ENCODE measurements at regions not wholly inside any gene's neighbourhood (a gene's known extent, or its start where the extent isn't known, plus 50 kb on each side); places are given as distances from the start of the nearest gene placed in this dataset.

DNA sequence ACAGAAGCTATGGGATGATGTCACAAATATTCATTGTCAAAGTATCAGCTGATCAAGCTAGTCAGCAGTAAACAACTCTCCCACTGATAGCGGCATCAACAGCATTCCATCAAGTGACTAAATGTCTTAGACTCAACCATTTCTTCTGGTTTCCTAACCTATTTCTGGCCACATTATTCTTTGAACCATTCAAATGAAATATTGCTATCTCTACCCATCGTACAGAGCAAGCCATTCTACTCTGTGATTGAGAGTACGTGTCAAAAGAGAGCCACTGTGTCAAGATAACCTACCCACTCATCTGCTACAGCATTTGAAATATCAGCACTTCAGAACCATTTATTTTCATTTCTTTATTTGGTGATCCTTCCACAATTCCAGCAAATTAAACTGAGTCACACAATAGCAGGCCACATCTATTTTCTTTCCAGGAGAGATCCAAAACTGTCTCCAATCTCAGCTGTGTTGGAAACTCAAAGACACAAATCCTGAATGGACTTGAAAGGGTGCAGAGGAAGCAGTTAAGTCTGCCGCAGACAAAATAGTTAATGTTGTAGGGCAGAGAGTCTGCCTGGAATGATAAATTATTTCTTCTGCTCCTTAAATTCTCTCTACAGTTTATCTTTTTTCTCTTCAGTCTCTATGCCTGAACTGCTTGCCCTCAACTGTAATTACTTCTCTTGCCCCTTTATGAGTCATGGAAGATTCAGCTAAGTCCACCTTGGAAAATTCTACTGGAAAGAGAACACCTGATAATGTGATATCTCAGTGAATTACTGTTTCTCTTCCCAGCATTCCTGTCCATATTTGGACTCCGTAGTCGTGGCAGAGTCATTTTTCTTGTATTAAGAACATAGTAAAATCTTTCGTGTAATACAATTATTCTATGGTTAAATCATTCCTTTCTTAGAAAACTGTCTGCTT, 364.8 kb downstream of the PDGFC start:
- TF ChIP-seq, protein P1, sequence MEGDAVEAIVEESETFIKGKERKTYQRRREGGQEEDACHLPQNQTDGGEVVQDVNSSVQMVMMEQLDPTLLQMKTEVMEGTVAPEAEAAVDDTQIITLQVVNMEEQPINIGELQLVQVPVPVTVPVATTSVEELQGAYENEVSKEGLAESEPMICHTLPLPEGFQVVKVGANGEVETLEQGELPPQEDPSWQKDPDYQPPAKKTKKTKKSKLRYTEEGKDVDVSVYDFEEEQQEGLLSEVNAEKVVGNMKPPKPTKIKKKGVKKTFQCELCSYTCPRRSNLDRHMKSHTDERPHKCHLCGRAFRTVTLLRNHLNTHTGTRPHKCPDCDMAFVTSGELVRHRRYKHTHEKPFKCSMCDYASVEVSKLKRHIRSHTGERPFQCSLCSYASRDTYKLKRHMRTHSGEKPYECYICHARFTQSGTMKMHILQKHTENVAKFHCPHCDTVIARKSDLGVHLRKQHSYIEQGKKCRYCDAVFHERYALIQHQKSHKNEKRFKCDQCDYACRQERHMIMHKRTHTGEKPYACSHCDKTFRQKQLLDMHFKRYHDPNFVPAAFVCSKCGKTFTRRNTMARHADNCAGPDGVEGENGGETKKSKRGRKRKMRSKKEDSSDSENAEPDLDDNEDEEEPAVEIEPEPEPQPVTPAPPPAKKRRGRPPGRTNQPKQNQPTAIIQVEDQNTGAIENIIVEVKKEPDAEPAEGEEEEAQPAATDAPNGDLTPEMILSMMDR (conservative IDR thresholded peaks at IDR 0.05; ENCODE audit: low read length) = no peak
- TF ChIP-seq EZH2phosphoT487 (IDR thresholded peaks at IDR 0.05; ENCODE audit: borderline replicate concordance, low read depth, low read length) = no peak

All from OCI-LY7 (cell line).